HEK293 (cell line): ENCODE measurements at regions not wholly inside any gene's neighbourhood (a gene's known extent, or its start where the extent isn't known, plus 50 kb on each side); places are given as distances from the start of the nearest gene placed in this dataset.

Experiments used
- CTCF ChIA-PET: fragments of 350-600 bp; formaldehyde crosslinking; extraction: SDS; loops from one replicate; lab custom pipeline; 2021; ENCODE audit warnings: antibody characterized with exemption; lab: Yijun Ruan, JAX
- POLR2A ChIA-PET: fragments of 300-600 bp; formaldehyde crosslinking; extraction: SDS; loops from one replicate; lab custom pipeline; 2020; ENCODE audit warnings: antibody characterized with exemption, inconsistent platforms; lab: Yijun Ruan, JAX
- H3K27ac ChIP-seq: fragments of 200-500 bp; sonication (Bioruptor generic); 2 replicates; pipeline ENCODE4 v1.5.1; 2014; ENCODE audit warnings: low read depth, low read length, control low read depth, inconsistent platforms; ENCODE audit errors: extremely low read depth
- H3K36me3 ChIP-seq, 2 experiments: fragments of 200-500 bp in 1 of 2; sonication (Bioruptor generic) in 1 of 2; 1 replicate in 1 of 2; 2 replicates in 1 of 2; pipeline ENCODE4 v1.5.1; 2014 to 2017; ENCODE audit warnings: inconsistent platforms in 2 of 2, low read length in 2 of 2; ENCODE audit not compliant: control insufficient read depth in 2 of 2, insufficient read depth in 1 of 2
- H3K4me1 ChIP-seq: fragments of 200-500 bp; sonication (Bioruptor generic); 2 replicates; pipeline ENCODE4 v1.5.1; 2014; ENCODE audit warnings: mild to moderate bottlenecking, low read length, inconsistent platforms; ENCODE audit not compliant: control insufficient read depth, insufficient read depth
- H3K4me3 ChIP-seq: 2 replicates; pipeline ENCODE4 v1.5.1; 2011; ENCODE audit warnings: low read depth, mild to moderate bottlenecking, control low read depth, low read length, moderate library complexity
- H3K9me3 ChIP-seq: fragments of 200-500 bp; sonication (Bioruptor generic); 2 replicates; pipeline ENCODE4 v1.5.1; 2014; ENCODE audit warnings: low read depth, low read length, inconsistent platforms; ENCODE audit not compliant: control insufficient read depth, insufficient read depth
- EGR2 ChIP-seq: fragments of 450-650 bp; formaldehyde crosslinking; IDR thresholded peaks from 2 replicates; pipeline ENCODE4 v1.5.1; 2016; ENCODE audit warnings: low read depth, missing biosample characterization, missing genetic modification characterization
- MEIS1 ChIP-seq: sonication (generic); formaldehyde crosslinking; IDR thresholded peaks from 2 replicates; pipeline ENCODE4 v1.8.1; 2022; ENCODE audit warnings: missing genetic modification reagents, mild to moderate bottlenecking, borderline replicate concordance
- OSR2 ChIP-seq: fragments of 450-650 bp; formaldehyde crosslinking; IDR thresholded peaks from 2 replicates; pipeline ENCODE4 v1.5.1; 2016; ENCODE audit warnings: missing biosample characterization, missing genetic modification characterization
- PBX3 ChIP-seq: sonication (generic); formaldehyde crosslinking; IDR thresholded peaks from 2 replicates; pipeline ENCODE4 v1.8.1; 2022; ENCODE audit warnings: mild to moderate bottlenecking, moderate library complexity, missing genetic modification reagents
- SALL2 ChIP-seq: fragments of 450-650 bp; formaldehyde crosslinking; IDR thresholded peaks from 2 replicates; pipeline ENCODE4 v1.5.0; 2017; ENCODE audit warnings: missing biosample characterization, mild to moderate bottlenecking, missing genetic modification characterization, borderline replicate concordance
- ZBTB26 ChIP-seq: fragments of 450-650 bp; formaldehyde crosslinking; optimal IDR thresholded peaks from 2 replicates; pipeline ENCODE3; 2016; ENCODE audit warnings: missing biosample characterization, mild to moderate bottlenecking, missing genetic modification characterization
- ZFHX2 ChIP-seq: fragments of 450-650 bp; formaldehyde crosslinking; conservative IDR thresholded peaks from 2 replicates; pipeline ENCODE4 v1.5.1; 2016; ENCODE audit warnings: missing biosample characterization, missing genetic modification characterization
- ZFP69B ChIP-seq: fragments of 450-650 bp; formaldehyde crosslinking; IDR thresholded peaks from 2 replicates; pipeline ENCODE4 v1.5.1; 2016; ENCODE audit warnings: missing biosample characterization, missing genetic modification characterization
- ZNF114 ChIP-seq: fragments of 450-650 bp; formaldehyde crosslinking; IDR thresholded peaks from 2 replicates; pipeline ENCODE4 v1.5.0; 2017; ENCODE audit warnings: missing biosample characterization, missing genetic modification characterization
- ZNF175 ChIP-seq: fragments of 450-650 bp; formaldehyde crosslinking; IDR thresholded peaks from 2 replicates; pipeline ENCODE4 v1.5.1; 2016; ENCODE audit warnings: missing biosample characterization, missing genetic modification characterization
- ZNF223 ChIP-seq: fragments of 450-650 bp; formaldehyde crosslinking; IDR thresholded peaks from 2 replicates; pipeline ENCODE4 v1.5.1; 2016; ENCODE audit warnings: missing biosample characterization, missing genetic modification characterization
- ZNF266 ChIP-seq: fragments of 450-650 bp; formaldehyde crosslinking; IDR thresholded peaks from 2 replicates; pipeline ENCODE4 v1.5.1; 2016; ENCODE audit warnings: missing biosample characterization, missing genetic modification characterization, low read depth
- ZNF274 ChIP-seq, 2 experiments: fragments of 200-500 bp in 1 of 2; fragments of 450-650 bp in 1 of 2; sonication (Bioruptor generic) in 1 of 2; formaldehyde crosslinking in 1 of 2; IDR thresholded peaks; 2 replicates each; pipeline versions ENCODE4 v1.5.1 to v1.6.1; 2014 to 2016; ENCODE audit warnings: borderline replicate concordance in 1 of 2, inconsistent platforms in 1 of 2, low read length in 1 of 2, missing biosample characterization in 1 of 2, missing genetic modification characterization in 1 of 2
- ZNF280D ChIP-seq: fragments of 450-650 bp; formaldehyde crosslinking; IDR thresholded peaks from 2 replicates; pipeline ENCODE4 v1.5.1; 2016; ENCODE audit warnings: missing biosample characterization, missing genetic modification characterization
- ZNF311 ChIP-seq: fragments of 450-650 bp; formaldehyde crosslinking; IDR thresholded peaks from 2 replicates; pipeline ENCODE4 v1.5.1; 2017; ENCODE audit warnings: missing biosample characterization, missing genetic modification characterization, borderline replicate concordance
- ZNF362 ChIP-seq: fragments of 450-650 bp; formaldehyde crosslinking; IDR thresholded peaks from 2 replicates; pipeline ENCODE4 v1.5.1; 2016; ENCODE audit warnings: missing biosample characterization, missing genetic modification characterization
- ZNF394 ChIP-seq: fragments of 450-650 bp; formaldehyde crosslinking; IDR thresholded peaks from 2 replicates; pipeline ENCODE4 v1.5.1; 2016; ENCODE audit warnings: missing biosample characterization, missing genetic modification characterization, mild to moderate bottlenecking, moderate library complexity, borderline replicate concordance
- ZNF571 ChIP-seq: fragments of 450-650 bp; formaldehyde crosslinking; IDR thresholded peaks from 2 replicates; pipeline ENCODE4 v1.5.0; 2017; ENCODE audit warnings: missing biosample characterization, missing genetic modification characterization
- ZNF600 ChIP-seq: fragments of 450-650 bp; formaldehyde crosslinking; IDR thresholded peaks from 2 replicates; pipeline ENCODE4 v1.5.1; 2016; ENCODE audit warnings: missing biosample characterization, missing genetic modification characterization
- ZNF610 ChIP-seq: fragments of 450-650 bp; formaldehyde crosslinking; IDR thresholded peaks from 2 replicates; pipeline ENCODE4 v1.5.1; 2016; ENCODE audit warnings: missing biosample characterization, missing genetic modification characterization, borderline replicate concordance
- ZNF639 ChIP-seq: fragments of 450-650 bp; formaldehyde crosslinking; IDR thresholded peaks from 2 replicates; pipeline ENCODE4 v1.5.1; 2016; ENCODE audit warnings: missing biosample characterization, missing genetic modification characterization
- ZNF777 ChIP-seq: fragments of 450-650 bp; formaldehyde crosslinking; IDR thresholded peaks from 2 replicates; pipeline ENCODE4 v1.5.1; 2017; ENCODE audit warnings: missing biosample characterization, missing genetic modification characterization, borderline replicate concordance

- Histone ChIP-seq H3K4me1 (no peaks in the 10 kb centered on the region), H3K27ac (no peak overlapping the region), H3K9me3 (no peaks in the 10 kb centered on the region), H3K36me3 (no peaks in the 10 kb centered on the region), H3K4me3 (no peak overlapping the region)
- CTCF ChIA-PET, result interaction anchor here (0.5 to 0.7 kb wide), 3 partner anchors 682 to 1746 kb away, joined by 3 read pairs; no protein-coding TSS in a partner anchor
- TF ChIP-seq ZFHX2 (tag by site-specific recombination), result 0 out of 2 replicates have a peak, but pooled peaks have one; percentile 30
- peak; percentile 62 for TF ChIP-seq EGR2 (tag by site-specific recombination)
- TF ChIP-seq SALL2 (tag by site-specific recombination), result no peak
- POLR2A ChIA-PET, result no interaction called here
Measured at GRCh38 chr14:30355431-30355913, 203.5 kb upstream of the G2E3 start.

GRCh38 chr14:30356438-30357202 is 202.3 kb upstream of the G2E3 start:
- ChIA-PET POLR2A (no interaction called here), CTCF (interaction anchor here (0.7 kb wide), 1 partner anchor 44 kb away, joined by 3 read pairs; no protein-coding TSS in a partner anchor)
- no peaks in the 10 kb centered on the region for H3K9me3 ChIP-seq
- no peak overlapping the region for H3K27ac ChIP-seq
- no peak overlapping the region for H3K4me3 ChIP-seq
- TF ChIP-seq OSR2, result no peak
- TF ChIP-seq ZNF223 (tag by site-specific recombination), result no peak
- TF ChIP-seq ZBTB26 (tag by site-specific recombination), result no peak
- TF ChIP-seq PBX3 (CRISPR knock-in tag), result no peak
- TF ChIP-seq ZNF394 (tag by site-specific recombination), result no peak
- TF ChIP-seq ZNF266 (tag by site-specific recombination), result no peak
- TF ChIP-seq ZNF274 (IDR thresholded peaks at IDR 0.05; ENCODE audit: low read length), result no peak
- TF ChIP-seq ZNF274 (tag by site-specific recombination; IDR thresholded peaks at IDR 0.05; ENCODE audit: borderline replicate concordance), result no peak
- TF ChIP-seq ZNF610, result no peak
- TF ChIP-seq ZFP69B, result no peak
- TF ChIP-seq ZNF280D (tag by site-specific recombination), result no peak
- H3K4me1 ChIP-seq, result no peaks in the 10 kb centered on the region
- H3K36me3 ChIP-seq, result no peaks in the 10 kb centered on the region

- ChIA-PET CTCF (no interaction called here), POLR2A (no interaction called here)
- H3K27ac ChIP-seq, result no peak overlapping the region
- no peaks in the 10 kb centered on the region for H3K4me1 ChIP-seq
- H3K9me3 ChIP-seq, result no peaks in the 10 kb centered on the region
- no peak overlapping the region for H3K4me3 ChIP-seq
- H3K36me3 ChIP-seq, result no peaks in the 10 kb centered on the region
- no peak for TF ChIP-seq ZNF311 (tag by site-specific recombination)
- TF ChIP-seq ZNF571 (tag by site-specific recombination), result no peak
- no peak for TF ChIP-seq MEIS1 (CRISPR knock-in tag)
- TF ChIP-seq ZNF639 (tag by site-specific recombination), result no peak
- TF ChIP-seq ZNF175, result no peak
- no peak for TF ChIP-seq ZNF114 (tag by site-specific recombination)
- TF ChIP-seq ZNF362 (tag by site-specific recombination), result no peak
- no peak for TF ChIP-seq ZNF600 (tag by site-specific recombination)
- no peak for TF ChIP-seq ZNF777
Measured at GRCh38 chr14:30357791-30358190, 201.2 kb upstream of the G2E3 start.
